Endothelial cell (in vitro differentiated cells): ENCODE measurements at regions not wholly inside any gene's neighbourhood (a gene's known extent, or its start where the extent isn't known, plus 50 kb on each side); places are given as distances from the start of the nearest gene placed in this dataset.
A peak's percentile ranks its signal among the peaks of the same experiment; 100 is the strongest.

Source experiments
- DNase-seq: peaks from one replicate; pipeline ENCODE4 v3.0.0; 2021; ENCODE audit warnings: low spot score
- H3K27ac Mint-ChIP-seq: one replicate; pipeline ENCODE4 v1.8.0; 2021; ENCODE audit warnings: mixed read lengths, inconsistent platforms; ENCODE audit not compliant: unreplicated experiment
- H3K27me3 Mint-ChIP-seq: one replicate; pipeline ENCODE4 v1.8.0; 2021; ENCODE audit warnings: mild to moderate bottlenecking, moderate library complexity, mixed read lengths, inconsistent platforms; ENCODE audit not compliant: unreplicated experiment
- H3K36me3 Mint-ChIP-seq: one replicate; pipeline ENCODE4 v1.8.0; 2021; ENCODE audit warnings: mild to moderate bottlenecking, low read depth, mixed read lengths, inconsistent platforms; ENCODE audit not compliant: unreplicated experiment
- H3K4me1 Mint-ChIP-seq: one replicate; pipeline ENCODE4 v1.8.0; 2021; ENCODE audit warnings: mild to moderate bottlenecking, mixed read lengths, inconsistent platforms; ENCODE audit not compliant: unreplicated experiment
- H3K4me3 Mint-ChIP-seq: one replicate; pipeline ENCODE4 v1.8.0; 2021; ENCODE audit warnings: mild to moderate bottlenecking, mixed read lengths, inconsistent platforms; ENCODE audit not compliant: unreplicated experiment
- H3K9me3 Mint-ChIP-seq: one replicate; pipeline ENCODE4 v1.8.0; 2021; ENCODE audit warnings: mixed read lengths, inconsistent platforms; ENCODE audit not compliant: unreplicated experiment
- CTCF ChIP-seq: fragments of 200-600 bp; sonication (generic); IDR thresholded peaks from one replicate; pipeline ENCODE4 v1.5.0; 2021; ENCODE audit warnings: antibody characterized with exemption; ENCODE audit not compliant: unreplicated experiment

- peaks cover 26% of the 10 kb centered on the region for H3K4me1 Mint-ChIP-seq
- DNase-seq, result no peak
- peaks cover 5% of the 10 kb centered on the region for H3K27me3 Mint-ChIP-seq
- peaks cover 1% of the 10 kb centered on the region for H3K36me3 Mint-ChIP-seq
- no peak for TF ChIP-seq CTCF
- no peak overlapping the region for H3K4me3 Mint-ChIP-seq
- H3K27ac Mint-ChIP-seq, result no peak overlapping the region
- no peaks in the 10 kb centered on the region for H3K9me3 Mint-ChIP-seq
Measured at GRCh38 chr6:167424060-167424673, 99.3 kb downstream of the TTLL2 start.

GRCh38 chr6:167424700-167425099 lies 99.8 kb downstream of the TTLL2 start:
- DNase-seq, result no peak
- H3K27ac Mint-ChIP-seq, result no peak overlapping the region
- TF ChIP-seq CTCF, result no peak
- no peak overlapping the region for H3K4me3 Mint-ChIP-seq
- peaks cover 26% of the 10 kb centered on the region for H3K4me1 Mint-ChIP-seq
- H3K27me3 Mint-ChIP-seq, result peaks cover 5% of the 10 kb centered on the region
- no peaks in the 10 kb centered on the region for H3K9me3 Mint-ChIP-seq
- peaks cover 4% of the 10 kb centered on the region for H3K36me3 Mint-ChIP-seq

DNA sequence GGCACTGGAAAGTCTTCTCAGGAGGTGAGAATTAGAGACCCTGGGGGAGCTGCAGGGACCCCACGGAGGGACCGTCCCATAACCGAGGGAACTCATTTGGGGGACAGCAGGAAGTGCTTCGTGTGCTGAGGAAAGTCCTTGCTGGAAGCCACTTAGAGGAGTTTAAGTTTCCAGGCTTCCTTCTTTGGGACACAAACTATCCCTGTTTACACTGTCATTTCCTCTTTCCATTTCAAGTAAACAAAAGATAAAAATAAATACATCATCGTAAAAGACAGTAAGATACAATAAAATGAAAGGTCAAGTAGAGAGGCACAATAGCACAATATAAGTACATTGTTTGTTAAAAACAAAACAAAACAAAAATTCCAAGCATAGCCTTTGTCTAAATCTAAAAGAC lies 101.2 kb downstream of the TTLL2 start:
- peaks cover 8% of the 10 kb centered on the region for H3K27me3 Mint-ChIP-seq
- no peaks in the 10 kb centered on the region for H3K9me3 Mint-ChIP-seq
- peaks cover 4% of the 10 kb centered on the region for H3K36me3 Mint-ChIP-seq
- TF ChIP-seq CTCF, result no peak
- no peak for DNase-seq
- peak overlapping the region; percentile 42 for H3K27ac Mint-ChIP-seq
- no peak overlapping the region for H3K4me3 Mint-ChIP-seq
- peaks cover 21% of the 10 kb centered on the region for H3K4me1 Mint-ChIP-seq

GRCh38 chr6:167426651-167427050 lies 101.8 kb downstream of the TTLL2 start:
- Mint-ChIP-seq H3K4me3 (no peak overlapping the region), H3K36me3 (peaks cover 4% of the 10 kb centered on the region), H3K4me1 (peaks cover 21% of the 10 kb centered on the region), H3K27me3 (peaks cover 8% of the 10 kb centered on the region), H3K9me3 (no peaks in the 10 kb centered on the region), H3K27ac (no peak overlapping the region)
- DNase-seq, result no peak
- no peak for TF ChIP-seq CTCF

GRCh38 chr6:167428664-167429333 lies 103.9 kb downstream of the TTLL2 start:
- no peak overlapping the region for H3K27ac Mint-ChIP-seq

More at GRCh38 chr6:167428664-167429333, 103.9 kb downstream of the TTLL2 start:
- H3K4me3 Mint-ChIP-seq, result no peak overlapping the region
- TF ChIP-seq CTCF, result no peak
- H3K9me3 Mint-ChIP-seq, result no peaks in the 10 kb centered on the region
- peaks cover 8% of the 10 kb centered on the region for H3K27me3 Mint-ChIP-seq
- DNase-seq, result no peak
- peaks cover 8% of the 10 kb centered on the region for H3K36me3 Mint-ChIP-seq
- H3K4me1 Mint-ChIP-seq, result peaks cover 21% of the 10 kb centered on the region
